ENCODE measurements at regions not wholly inside any gene's neighbourhood (a gene's known extent, or its start where the extent isn't known, plus 50 kb on each side); places are given as distances from the start of the nearest gene placed in this dataset.

GRCh38 chr16:6309271-6309670 is 1023.4 kb upstream of the RBFOX1 start:
- DNase-seq (ENCODE audit: low read depth, low spot score), result no peak
- CTCF ChIA-PET, result no interaction called here
- no peak for TF ChIP-seq CTCF (IDR thresholded peaks at IDR 0.05; ENCODE audit: insufficient read depth, low read length, missing control alignments)
- no peak overlapping the region for H3K4me3 ChIP-seq (ENCODE audit: low read depth, low read length)
- POLR2A ChIA-PET, result no interaction called here

GRCh38 chr16:6308176-6308575 is 1024.5 kb upstream of the RBFOX1 start:
- H3K4me3 ChIP-seq (ENCODE audit: low read depth, low read length), result no peak overlapping the region
- CTCF ChIA-PET, result no interaction called here
- POLR2A ChIA-PET, result no interaction called here
- TF ChIP-seq CTCF (IDR thresholded peaks at IDR 0.05; ENCODE audit: insufficient read depth, low read length, missing control alignments), result no peak
- no peak for DNase-seq (ENCODE audit: low read depth, low spot score)

- ChIA-PET POLR2A (no interaction called here), CTCF (no interaction called here)
- TF ChIP-seq CTCF (IDR thresholded peaks at IDR 0.05; ENCODE audit: insufficient read depth, low read length, missing control alignments), result no peak
- no peak overlapping the region for H3K4me3 ChIP-seq (ENCODE audit: low read depth, low read length)
- DNase-seq (ENCODE audit: low read depth, low spot score), result no peak
These were observed 1032.1 kb upstream of the RBFOX1 start for GRCh38 chr16:6300523-6300922.

- ChIA-PET POLR2A (no interaction called here), CTCF (no interaction called here)
- DNase-seq (ENCODE audit: low read depth, low spot score), result no peak
- TF ChIP-seq CTCF (IDR thresholded peaks at IDR 0.05; ENCODE audit: insufficient read depth, low read length, missing control alignments), result no peak
- H3K4me3 ChIP-seq (ENCODE audit: low read depth, low read length), result no peak overlapping the region
These were observed 1034.8 kb upstream of the RBFOX1 start for GRCh38 chr16:6297666-6298410.

GRCh38 chr16:6286176-6286575 is 1046.5 kb upstream of the RBFOX1 start:
- no peak for DNase-seq (ENCODE audit: low read depth, low spot score)
- H3K4me3 ChIP-seq (ENCODE audit: low read depth, low read length), result no peak overlapping the region
- TF ChIP-seq CTCF (IDR thresholded peaks at IDR 0.05; ENCODE audit: insufficient read depth, low read length, missing control alignments), result no peak
- POLR2A ChIA-PET, result no interaction called here
- CTCF ChIA-PET, result no interaction called here

GRCh38 chr16:6284731-6285130 is 1047.9 kb upstream of the RBFOX1 start:
- ChIA-PET CTCF (no interaction called here), POLR2A (no interaction called here)
- no peak for TF ChIP-seq CTCF (IDR thresholded peaks at IDR 0.05; ENCODE audit: insufficient read depth, low read length, missing control alignments)
- DNase-seq (ENCODE audit: low read depth, low spot score), result no peak
- no peak overlapping the region for H3K4me3 ChIP-seq (ENCODE audit: low read depth, low read length)

Measured in AG04449 (cell line).